GM23338 (cell line): ENCODE measurements at regions not wholly inside any gene's neighbourhood (a gene's known extent, or its start where the extent isn't known, plus 50 kb on each side); places are given as distances from the start of the nearest gene placed in this dataset.

Source experiments
- ATAC-seq: fragments of 200-7000 bp; cut with Tn5 transposase; 3 replicates; pipeline ENCODE4 v1.9.1; 2020
- DNase-seq: peaks from one replicate; pipeline ENCODE4 v3.0.0-alpha.2; 2015; ENCODE audit warnings: low spot score
- H2AFZ ChIP-seq: fragments of 200-600 bp; sonication (generic); 2 replicates; pipeline ENCODE4 v1.8.0; 2016; ENCODE audit warnings: antibody characterized with exemption, mild to moderate bottlenecking, moderate library complexity
- H3F3A ChIP-seq: fragments of 200-600 bp; sonication (generic); replicated peaks from 2 replicates; pipeline ENCODE4 v1.8.0; 2017; ENCODE audit warnings: antibody characterized with exemption, mixed run types, low read depth
- H3K27ac ChIP-seq: fragments of 200-600 bp; sonication (generic); 2 replicates; pipeline ENCODE4 v1.6.1; 2016; ENCODE audit warnings: low read depth
- H3K27me3 ChIP-seq: fragments of 200-600 bp; sonication (generic); 2 replicates; pipeline ENCODE4 v1.8.0; 2016; ENCODE audit warnings: mild to moderate bottlenecking, mixed run types, moderate library complexity; ENCODE audit not compliant: insufficient read depth
- H3K36me3 ChIP-seq: fragments of 200-600 bp; sonication (generic); 2 replicates; pipeline ENCODE4 v1.8.0; 2016; ENCODE audit warnings: mild to moderate bottlenecking; ENCODE audit not compliant: insufficient read depth
- H3K4me1 ChIP-seq: fragments of 200-600 bp; sonication (generic); 2 replicates; pipeline ENCODE4 v1.8.0; 2016; ENCODE audit warnings: mild to moderate bottlenecking, moderate library complexity; ENCODE audit not compliant: insufficient read depth
- H3K4me2 ChIP-seq: fragments of 200-600 bp; sonication (generic); 2 replicates; pipeline ENCODE4 v1.7.1; 2017; ENCODE audit warnings: mixed run types
- H3K4me3 ChIP-seq: fragments of 200-600 bp; sonication (generic); 2 replicates; pipeline ENCODE4 v1.6.1; 2016; ENCODE audit warnings: mixed run types
- H3K79me2 ChIP-seq: fragments of 200-600 bp; sonication (generic); replicated peaks from 2 replicates; pipeline ENCODE4 v1.8.0; 2017; ENCODE audit warnings: mild to moderate bottlenecking; ENCODE audit not compliant: insufficient read depth
- H3K9me2 ChIP-seq: fragments of 200-600 bp; sonication (generic); 2 replicates; pipeline ENCODE4 v1.8.0; 2017; ENCODE audit not compliant: insufficient read depth
- H4K20me1 ChIP-seq: fragments of 200-600 bp; sonication (generic); replicated peaks from 2 replicates; pipeline ENCODE4 v1.8.0; 2017; ENCODE audit warnings: mild to moderate bottlenecking; ENCODE audit not compliant: insufficient read depth
- H3K27ac Mint-ChIP-seq: 2 replicates; pipeline ENCODE4 v1.8.0; 2020; ENCODE audit warnings: inconsistent platforms, mild to moderate bottlenecking, moderate library complexity, mixed read lengths
- H3K27me3 Mint-ChIP-seq: 3 replicates; pipeline ENCODE4 v1.8.0; 2022; ENCODE audit warnings: low read depth, mild to moderate bottlenecking, moderate library complexity, mixed read lengths, inconsistent platforms; ENCODE audit not compliant: insufficient read depth, poor library complexity
- H3K36me3 Mint-ChIP-seq: 3 replicates; pipeline ENCODE4 v1.8.0; 2021; ENCODE audit warnings: low read depth, mild to moderate bottlenecking, inconsistent platforms, moderate library complexity, mixed read lengths
- H3K4me1 Mint-ChIP-seq: 3 replicates; pipeline ENCODE4 v1.8.0; 2020; ENCODE audit warnings: mild to moderate bottlenecking, inconsistent platforms, mixed read lengths
- H3K4me3 Mint-ChIP-seq: 3 replicates; pipeline ENCODE4 v1.8.0; 2021; ENCODE audit warnings: moderate library complexity, mild to moderate bottlenecking, inconsistent platforms, mixed read lengths
- H3K9me3 Mint-ChIP-seq: 3 replicates; pipeline ENCODE4 v1.8.0; 2020; ENCODE audit warnings: moderate library complexity, mild to moderate bottlenecking, inconsistent platforms, mixed read lengths
- CREB1 ChIP-seq: fragments of 250-450 bp; sonication (Bioruptor Pico); IDR thresholded peaks from 2 replicates; pipeline ENCODE4 v1.5.0; 2020; ENCODE audit warnings: low read depth, mild to moderate bottlenecking, moderate library complexity
- CTCF ChIP-seq, 2 experiments: fragments of 200-600 bp in 1 of 2; sonication (generic) in 1 of 2; conservative IDR thresholded peaks; 2 replicates each; pipeline versions ENCODE4 v1.5.1 to v1.6.1; 2016 to 2017; ENCODE audit warnings: antibody characterized with exemption in 2 of 2, low read depth in 2 of 2, mild to moderate bottlenecking in 2 of 2, moderate library complexity in 1 of 2
- ETS1 ChIP-seq: IDR thresholded peaks from 2 replicates; pipeline ENCODE4 v1.6.1; 2016; ENCODE audit warnings: antibody characterized with exemption
- EZH2 ChIP-seq: fragments of 200-600 bp; sonication (generic); IDR thresholded peaks from one replicate; pipeline ENCODE4 v1.8.0; 2017; ENCODE audit warnings: antibody characterized with exemption, mild to moderate bottlenecking, low read depth; ENCODE audit not compliant: unreplicated experiment
- EZH2phosphoT487 ChIP-seq: fragments of 200-600 bp; sonication (generic); IDR thresholded peaks from one replicate; pipeline ENCODE4 v1.8.1; 2018; ENCODE audit warnings: antibody characterized with exemption; ENCODE audit not compliant: unreplicated experiment
- JUNB ChIP-seq: IDR thresholded peaks from one replicate; pipeline ENCODE4 v1.6.1; 2016; ENCODE audit warnings: antibody characterized with exemption; ENCODE audit not compliant: unreplicated experiment
- NANOG ChIP-seq: IDR thresholded peaks from 2 replicates; pipeline ENCODE4 v1.6.1; 2016; ENCODE audit warnings: antibody characterized with exemption, borderline replicate concordance
- REST ChIP-seq: IDR thresholded peaks from one replicate; pipeline ENCODE4 v1.6.1; 2018; ENCODE audit warnings: antibody characterized with exemption; ENCODE audit not compliant: unreplicated experiment
- STAT1 ChIP-seq: IDR thresholded peaks from one replicate; pipeline ENCODE4 v1.6.1; 2016; ENCODE audit warnings: antibody characterized with exemption; ENCODE audit not compliant: unreplicated experiment
- ZNF114 ChIP-seq: fragments of 250-450 bp; sonication (Bioruptor Pico); IDR thresholded peaks from 2 replicates; pipeline ENCODE4 v1.5.0; 2020; ENCODE audit warnings: mild to moderate bottlenecking, moderate library complexity
- ZNF331 ChIP-seq: fragments of 250-450 bp; sonication (Bioruptor Pico); IDR thresholded peaks from 2 replicates; pipeline ENCODE4 v1.5.0; 2020; ENCODE audit warnings: low read depth, mild to moderate bottlenecking, moderate library complexity
- ZNF462 ChIP-seq: fragments of 250-450 bp; sonication (Bioruptor Pico); IDR thresholded peaks from 2 replicates; pipeline ENCODE4 v1.5.0; 2020; ENCODE audit warnings: mild to moderate bottlenecking, moderate library complexity

GRCh38 chr22:22348815-22349454 lies 104.3 kb downstream of the VPREB1 start:
- no peaks in the 10 kb centered on the region for H3K79me2 ChIP-seq
- peaks cover 100% of the 10 kb centered on the region for H3K27me3 ChIP-seq
- H3K4me1 ChIP-seq, result no peaks in the 10 kb centered on the region
- Mint-ChIP-seq H3K9me3 (no peaks in the 10 kb centered on the region), H3K4me1 (peaks cover 16% of the 10 kb centered on the region; the same call in 2 of the 3 replicates), H3K4me3 (no peak overlapping the region), H3K27ac (no peak overlapping the region), H3K27me3 (peaks cover 99% of the 10 kb centered on the region), H3K36me3 (no peaks in the 10 kb centered on the region; the same call in 2 of the 3 replicates)
- no peak overlapping the region for H3K4me2 ChIP-seq
- no peak for TF ChIP-seq REST
- TF ChIP-seq JUNB, result no peak
- TF ChIP-seq ZNF114 (CRISPR knock-in tag), result no peak
- no peak for TF ChIP-seq ZNF462 (CRISPR knock-in tag)
- no peak for TF ChIP-seq STAT1
- no peak for TF ChIP-seq ETS1
- no peak for TF ChIP-seq EZH2
- no peak for TF ChIP-seq EZH2phosphoT487
- no peak for TF ChIP-seq NANOG
- no peak for TF ChIP-seq CREB1 (CRISPR knock-in tag)
- TF ChIP-seq ZNF331 (CRISPR knock-in tag), result no peak
- TF ChIP-seq CTCF (conservative IDR thresholded peaks at IDR 0.05; ENCODE audit: low read depth in 2 of 2), result no peak
- H2AFZ ChIP-seq, result no peak overlapping the region
- ATAC-seq, result no peak
- no peaks in the 10 kb centered on the region for H4K20me1 ChIP-seq
- no peak for DNase-seq
- no peaks in the 10 kb centered on the region for H3K36me3 ChIP-seq
- no peak overlapping the region for H3K4me3 ChIP-seq
- H3K27ac ChIP-seq, result no peak overlapping the region
- no peaks in the 10 kb centered on the region for H3K9me2 ChIP-seq
- no peaks in the 10 kb centered on the region for H3F3A ChIP-seq
